Fibroblast of mammary gland (primary cell): ENCODE measurements at regions not wholly inside any gene's neighbourhood (a gene's known extent, or its start where the extent isn't known, plus 50 kb on each side); places are given as distances from the start of the nearest gene placed in this dataset.

ENCODE experiments used
- DNase-seq: peaks from one replicate; pipeline ENCODE4 v3.0.0-alpha.2; 2010; ENCODE audit warnings: low read depth
- H3K4me3 ChIP-seq: 2 replicates; pipeline ENCODE4 v1.5.1; 2011; ENCODE audit warnings: low read depth, mild to moderate bottlenecking, low read length, moderate library complexity; ENCODE audit not compliant: control insufficient read depth
- CTCF ChIP-seq: conservative IDR thresholded peaks from 2 replicates; pipeline ENCODE4 v1.5.1; 2011; ENCODE audit warnings: low read depth, low read length, inconsistent platforms; ENCODE audit not compliant: control insufficient read depth, insufficient read depth

GRCh38 chr6:168834801-168835200, 393.8 kb downstream of the SMOC2 start:
- no peak for TF ChIP-seq CTCF
- no peak overlapping the region for H3K4me3 ChIP-seq
- DNase-seq = no peak

- H3K4me3 ChIP-seq = no peak overlapping the region
- TF ChIP-seq CTCF = no peak
- DNase-seq = no peak
Observed at GRCh38 chr6:168834042-168834587, 393.1 kb downstream of the SMOC2 start.

GRCh38 chr6:168828800-168829199, 387.8 kb downstream of the SMOC2 start:
- no peak for TF ChIP-seq CTCF
- H3K4me3 ChIP-seq = no peak overlapping the region
- peak; percentile 13 for DNase-seq

GRCh38 chr6:168828035-168828434, 387.1 kb downstream of the SMOC2 start:
- H3K4me3 ChIP-seq = no peak overlapping the region
- TF ChIP-seq CTCF = no peak
- no peak for DNase-seq

GRCh38 chr6:168827586-168827871, 386.5 kb downstream of the SMOC2 start:
- no peak for TF ChIP-seq CTCF
- no peak overlapping the region for H3K4me3 ChIP-seq
- DNase-seq = no peak

- no peak for DNase-seq
- TF ChIP-seq CTCF = no peak
Observed at GRCh38 chr6:168826726-168827585, 386.0 kb downstream of the SMOC2 start.

GRCh38 chr6:168826078-168826390, 385.1 kb downstream of the SMOC2 start:
- no peak overlapping the region for H3K4me3 ChIP-seq
- TF ChIP-seq CTCF = no peak
- DNase-seq = no peak

More at GRCh38 chr6:168826726-168827585, 386.0 kb downstream of the SMOC2 start:
- no peak overlapping the region for H3K4me3 ChIP-seq
